Vagina (tissue), 2 donors: ENCODE measurements at regions not wholly inside any gene's neighbourhood (a gene's known extent, or its start where the extent isn't known, plus 50 kb on each side); places are given as distances from the start of the nearest gene placed in this dataset.

Experiments
- POLR2AphosphoS5 ChIP-seq, 2 donors: sonication (generic); formaldehyde crosslinking; IDR thresholded peaks; one replicate each; pipeline ENCODE4 v1.9.0; 2017; ENCODE audit warnings: antibody characterized with exemption in 2 of 2, mild to moderate bottlenecking in 2 of 2, low read depth in 1 of 2; ENCODE audit not compliant: insufficient read depth in 1 of 2
- TF ChIP-seq, protein P1 (sequence below), 3 experiments: fragments of 450-650 bp in 2 of 3; fragments of 200-600 bp in 1 of 3; sonication (generic) in 1 of 3; IDR thresholded peaks; one replicate each; pipeline ENCODE4 v1.5.1; 2017 to 2019; ENCODE audit warnings: antibody characterized with exemption in 3 of 3, mild to moderate bottlenecking in 2 of 3, moderate library complexity in 2 of 3

DNA sequence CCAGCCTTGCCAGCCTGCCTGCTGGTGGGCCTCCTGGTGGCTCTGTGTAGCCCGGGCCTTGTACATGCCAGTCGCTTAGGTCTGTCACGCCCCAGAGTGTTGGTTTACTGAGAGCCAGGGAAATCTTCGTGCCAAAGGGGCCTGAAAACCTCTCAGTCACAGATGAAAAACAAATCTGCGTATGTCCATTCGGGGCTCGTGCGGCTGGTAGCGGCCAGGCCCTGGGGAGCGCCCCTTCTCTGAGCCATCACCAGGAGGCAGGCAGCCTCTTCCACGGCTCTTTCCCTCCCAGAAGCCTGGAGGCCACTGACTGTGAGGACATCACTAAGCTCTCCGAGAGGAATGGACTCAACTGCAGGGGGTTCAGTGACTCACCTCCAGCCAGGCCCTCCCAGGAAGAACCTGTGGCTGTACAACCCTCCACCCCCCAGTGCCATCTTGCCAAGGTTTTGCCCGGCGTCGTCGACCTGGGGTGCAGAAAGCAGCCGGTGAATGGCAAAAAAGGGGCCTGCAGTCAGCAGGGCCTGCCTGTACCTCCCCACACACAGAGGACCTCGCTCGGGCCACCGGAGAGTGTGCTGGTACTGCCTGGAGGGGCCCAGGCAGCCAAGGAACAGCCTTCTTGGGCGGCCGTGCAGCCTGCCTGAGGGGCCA is 162.2 kb downstream of the BCOR start:
- TF ChIP-seq, protein P1, sequence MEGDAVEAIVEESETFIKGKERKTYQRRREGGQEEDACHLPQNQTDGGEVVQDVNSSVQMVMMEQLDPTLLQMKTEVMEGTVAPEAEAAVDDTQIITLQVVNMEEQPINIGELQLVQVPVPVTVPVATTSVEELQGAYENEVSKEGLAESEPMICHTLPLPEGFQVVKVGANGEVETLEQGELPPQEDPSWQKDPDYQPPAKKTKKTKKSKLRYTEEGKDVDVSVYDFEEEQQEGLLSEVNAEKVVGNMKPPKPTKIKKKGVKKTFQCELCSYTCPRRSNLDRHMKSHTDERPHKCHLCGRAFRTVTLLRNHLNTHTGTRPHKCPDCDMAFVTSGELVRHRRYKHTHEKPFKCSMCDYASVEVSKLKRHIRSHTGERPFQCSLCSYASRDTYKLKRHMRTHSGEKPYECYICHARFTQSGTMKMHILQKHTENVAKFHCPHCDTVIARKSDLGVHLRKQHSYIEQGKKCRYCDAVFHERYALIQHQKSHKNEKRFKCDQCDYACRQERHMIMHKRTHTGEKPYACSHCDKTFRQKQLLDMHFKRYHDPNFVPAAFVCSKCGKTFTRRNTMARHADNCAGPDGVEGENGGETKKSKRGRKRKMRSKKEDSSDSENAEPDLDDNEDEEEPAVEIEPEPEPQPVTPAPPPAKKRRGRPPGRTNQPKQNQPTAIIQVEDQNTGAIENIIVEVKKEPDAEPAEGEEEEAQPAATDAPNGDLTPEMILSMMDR (IDR thresholded peaks at IDR 0.05), result no peak
- no peak for TF ChIP-seq POLR2AphosphoS5 (IDR thresholded peaks at IDR 0.05; ENCODE audit: insufficient read depth in 1 of 2, low read depth in 1 of 2)
